NB4 (cell line): ENCODE measurements at regions not wholly inside any gene's neighbourhood (a gene's known extent, or its start where the extent isn't known, plus 50 kb on each side); places are given as distances from the start of the nearest gene placed in this dataset.

ENCODE experiments used
- DNase-seq: peaks from one replicate; pipeline ENCODE4 v3.0.0; 2010; ENCODE audit warnings: low read depth
- H3K4me3 ChIP-seq: one replicate; pipeline ENCODE4 v1.5.1; 2011; ENCODE audit warnings: mild to moderate bottlenecking, low read depth, low read length, moderate library complexity
- CTCF ChIP-seq: IDR thresholded peaks from one replicate; pipeline ENCODE4 v1.5.1; 2012; ENCODE audit warnings: low read depth, low read length
- MAX ChIP-seq: IDR thresholded peaks from 2 replicates; pipeline ENCODE4 v1.6.1; 2011; ENCODE audit warnings: low read depth, low read length
- MYC ChIP-seq: IDR thresholded peaks from 2 replicates; pipeline ENCODE4 v1.6.1; 2011; ENCODE audit warnings: low read depth, low read length
- POLR2A ChIP-seq: IDR thresholded peaks from 2 replicates; pipeline ENCODE4 v1.6.1; 2011; ENCODE audit warnings: mild to moderate bottlenecking; ENCODE audit not compliant: insufficient read length; ENCODE audit errors: extremely low read depth

- no peak overlapping the region for H3K4me3 ChIP-seq
- no peak for DNase-seq
- TF ChIP-seq MAX (no peak), CTCF (no peak), POLR2A (no peak)
Observed at GRCh38 chr3:96214941-96215340, 599.5 kb upstream of the EPHA6 start.

GRCh38 chr3:96225494-96225893 is 588.9 kb upstream of the EPHA6 start:
- no peak for DNase-seq
- H3K4me3 ChIP-seq, result no peak overlapping the region
- TF ChIP-seq MYC, result no peak
- TF ChIP-seq MAX, result no peak
- TF ChIP-seq CTCF, result no peak
- no peak for TF ChIP-seq POLR2A

- no peak for DNase-seq
- H3K4me3 ChIP-seq, result no peak overlapping the region
- TF ChIP-seq CTCF (no peak), MYC (no peak), POLR2A (no peak), MAX (no peak)
Observed at GRCh38 chr3:96233679-96234078, 580.7 kb upstream of the EPHA6 start.

- DNase-seq, result no peak
- TF ChIP-seq MYC (no peak), POLR2A (no peak), CTCF (no peak)
- no peak overlapping the region for H3K4me3 ChIP-seq
Observed at GRCh38 chr3:96236522-96236921, 577.9 kb upstream of the EPHA6 start.

GRCh38 chr3:96259299-96259698 is 555.1 kb upstream of the EPHA6 start:
- no peak for DNase-seq
- no peak overlapping the region for H3K4me3 ChIP-seq
- TF ChIP-seq CTCF (no peak), MYC (no peak), MAX (no peak), POLR2A (no peak)

GRCh38 chr3:96264701-96265100 is 549.7 kb upstream of the EPHA6 start:
- DNase-seq, result no peak
- TF ChIP-seq MYC (no peak), MAX (no peak), POLR2A (no peak), CTCF (no peak)
- no peak overlapping the region for H3K4me3 ChIP-seq
